Mesothelial cell of epicardium (in vitro differentiated cells): ENCODE measurements at regions not wholly inside any gene's neighbourhood (a gene's known extent, or its start where the extent isn't known, plus 50 kb on each side); places are given as distances from the start of the nearest gene placed in this dataset.

Source experiments
- DNase-seq, 2 experiments: peaks; one replicate each; pipeline ENCODE4 v3.0.0; 2021; ENCODE audit warnings: low spot score in 2 of 2; ENCODE audit not compliant: unreplicated experiment in 2 of 2
- H3K27ac Mint-ChIP-seq: 2 replicates; pipeline ENCODE4 v1.8.0; 2021; ENCODE audit warnings: mixed read lengths
- H3K27me3 Mint-ChIP-seq: 2 replicates; pipeline ENCODE4 v1.8.0; 2021; ENCODE audit warnings: low read depth, mixed read lengths
- H3K36me3 Mint-ChIP-seq: 2 replicates; pipeline ENCODE4 v1.8.0; 2021; ENCODE audit warnings: mixed read lengths
- H3K4me1 Mint-ChIP-seq: 2 replicates; pipeline ENCODE4 v1.8.0; 2021; ENCODE audit warnings: mixed read lengths
- H3K4me3 Mint-ChIP-seq: 2 replicates; pipeline ENCODE4 v1.8.0; 2021; ENCODE audit warnings: mild to moderate bottlenecking, moderate library complexity, mixed read lengths
- H3K9me3 Mint-ChIP-seq: 2 replicates; pipeline ENCODE4 v1.8.0; 2021; ENCODE audit warnings: mixed read lengths
- CTCF ChIP-seq: fragments of 200-600 bp; sonication (generic); IDR thresholded peaks from one replicate; pipeline ENCODE4 v1.5.0; 2021; ENCODE audit warnings: antibody characterized with exemption; ENCODE audit not compliant: unreplicated experiment

- Mint-ChIP-seq H3K27me3 (no peaks in the 10 kb centered on the region), H3K27ac (no peak overlapping the region), H3K36me3 (no peaks in the 10 kb centered on the region), H3K4me3 (no peak overlapping the region), H3K9me3 (peaks cover 11% of the 10 kb centered on the region), H3K4me1 (peaks cover 41% of the 10 kb centered on the region)
- no peak for TF ChIP-seq CTCF
- no peak for DNase-seq
Measured at GRCh38 chr17:72504783-72505182, 384.0 kb downstream of the SOX9 start.

GRCh38 chr17:72506773-72507172 is 386.0 kb downstream of the SOX9 start:
- Mint-ChIP-seq H3K27ac (no peak overlapping the region), H3K4me1 (peaks cover 46% of the 10 kb centered on the region), H3K36me3 (no peaks in the 10 kb centered on the region), H3K9me3 (peaks cover 7% of the 10 kb centered on the region), H3K4me3 (no peak overlapping the region), H3K27me3 (no peaks in the 10 kb centered on the region)
- no peak for TF ChIP-seq CTCF
- no peak for DNase-seq

GRCh38 chr17:72507370-72507769 is 386.6 kb downstream of the SOX9 start:
- Mint-ChIP-seq H3K4me1 (peaks cover 40% of the 10 kb centered on the region), H3K4me3 (no peak overlapping the region), H3K9me3 (peaks cover 7% of the 10 kb centered on the region), H3K27me3 (no peaks in the 10 kb centered on the region), H3K27ac (peak overlapping the region; percentile 12), H3K36me3 (no peaks in the 10 kb centered on the region)
- TF ChIP-seq CTCF: no peak
- no peak for DNase-seq

GRCh38 chr17:72510351-72511016 is 389.7 kb downstream of the SOX9 start:
- no peaks in the 10 kb centered on the region for H3K27me3 Mint-ChIP-seq
- no peak overlapping the region for H3K4me3 Mint-ChIP-seq
- no peak for DNase-seq
- peak overlapping the region; percentile 76 for H3K27ac Mint-ChIP-seq
- no peaks in the 10 kb centered on the region for H3K9me3 Mint-ChIP-seq
- H3K36me3 Mint-ChIP-seq: no peaks in the 10 kb centered on the region
- H3K4me1 Mint-ChIP-seq: peaks cover 45% of the 10 kb centered on the region
- TF ChIP-seq CTCF: no peak

- no peaks in the 10 kb centered on the region for H3K27me3 Mint-ChIP-seq
- no peaks in the 10 kb centered on the region for H3K36me3 Mint-ChIP-seq
- H3K9me3 Mint-ChIP-seq: no peaks in the 10 kb centered on the region
- H3K4me3 Mint-ChIP-seq: no peak overlapping the region
- peaks cover 52% of the 10 kb centered on the region for H3K4me1 Mint-ChIP-seq
- no peak for DNase-seq
- no peak for TF ChIP-seq CTCF
- H3K27ac Mint-ChIP-seq: no peak overlapping the region
Measured at GRCh38 chr17:72511242-72511641, 390.4 kb downstream of the SOX9 start.

- Mint-ChIP-seq H3K36me3 (no peaks in the 10 kb centered on the region), H3K4me3 (no peak overlapping the region), H3K27ac (no peak overlapping the region)
Measured at GRCh38 chr17:72511874-72512273, 391.1 kb downstream of the SOX9 start.

More at GRCh38 chr17:72511874-72512273, 391.1 kb downstream of the SOX9 start:
- DNase-seq: no peak
- TF ChIP-seq CTCF: no peak
- Mint-ChIP-seq H3K4me1 (peaks cover 55% of the 10 kb centered on the region), H3K27me3 (no peaks in the 10 kb centered on the region), H3K9me3 (no peaks in the 10 kb centered on the region)
